COLO668 (cell line): ENCODE measurements at regions not wholly inside any gene's neighbourhood (a gene's known extent, or its start where the extent isn't known, plus 50 kb on each side); places are given as distances from the start of the nearest gene placed in this dataset.

Source experiments
- DNase-seq: peaks from one replicate; lab custom pipeline; 2025; ENCODE audit not compliant: unreplicated experiment; lab: John Stamatoyannopoulos, UW

DNA sequence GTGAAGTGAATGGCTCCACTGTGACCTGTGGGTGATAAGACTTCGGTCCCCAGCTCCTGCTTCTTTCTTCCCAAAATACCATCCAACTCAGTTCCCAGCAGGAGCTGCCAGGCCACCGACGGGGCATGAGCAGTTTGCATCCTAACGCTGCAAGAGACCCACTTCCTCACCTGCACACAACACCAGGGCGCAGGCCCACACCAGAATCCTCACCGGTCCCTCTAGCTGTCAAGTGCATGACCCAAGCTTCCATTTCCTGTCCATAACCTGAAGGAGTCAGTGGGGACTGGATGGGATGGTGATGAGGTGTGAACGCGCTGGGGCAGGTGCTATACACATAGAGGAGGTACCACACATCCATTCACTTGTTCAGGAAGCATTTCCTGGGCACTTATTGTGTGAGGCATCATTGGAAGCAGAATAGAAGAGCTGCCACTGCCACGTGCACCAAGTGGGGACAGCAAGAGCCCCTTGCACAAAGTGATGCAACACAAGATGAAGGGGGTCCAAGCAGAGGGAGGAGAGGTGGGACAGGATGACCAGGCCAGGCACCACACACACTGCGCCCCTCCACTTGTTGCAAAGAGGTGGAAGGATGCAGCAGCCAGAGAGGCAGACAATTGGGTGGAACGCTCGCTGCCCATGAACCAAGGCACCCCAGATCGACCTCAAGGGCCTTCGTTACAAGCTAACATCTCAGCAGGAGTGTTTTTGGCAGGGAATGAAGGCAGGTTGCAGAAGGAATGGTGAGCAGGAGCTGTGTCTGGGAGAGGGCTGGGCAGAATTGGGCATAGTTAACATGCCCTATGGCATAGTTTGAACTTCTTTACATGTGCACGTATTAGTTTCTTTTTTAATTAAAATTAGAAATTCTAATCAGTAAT is 605.8 kb upstream of the MGMT start:
- DNase-seq, result no peak

DNA sequence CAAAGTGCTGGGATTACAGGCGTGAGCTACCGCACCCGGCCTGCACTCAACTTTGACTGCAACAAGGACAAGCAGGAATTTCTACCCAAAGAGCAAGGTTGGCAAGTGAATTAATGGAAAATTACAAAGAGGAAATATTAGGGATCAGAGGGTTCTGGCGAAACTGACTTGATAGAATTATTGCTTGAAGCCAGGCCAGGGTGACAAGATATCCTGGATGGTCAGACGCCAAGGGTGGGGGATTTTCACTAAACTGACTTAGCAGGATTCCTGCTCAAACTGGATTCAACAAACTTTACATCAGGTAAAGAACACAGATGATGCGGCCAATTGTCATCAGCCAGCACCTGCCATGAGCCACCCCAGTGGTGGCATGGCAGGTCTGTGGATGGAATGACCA is 603.6 kb upstream of the MGMT start:
- no peak for DNase-seq

DNA sequence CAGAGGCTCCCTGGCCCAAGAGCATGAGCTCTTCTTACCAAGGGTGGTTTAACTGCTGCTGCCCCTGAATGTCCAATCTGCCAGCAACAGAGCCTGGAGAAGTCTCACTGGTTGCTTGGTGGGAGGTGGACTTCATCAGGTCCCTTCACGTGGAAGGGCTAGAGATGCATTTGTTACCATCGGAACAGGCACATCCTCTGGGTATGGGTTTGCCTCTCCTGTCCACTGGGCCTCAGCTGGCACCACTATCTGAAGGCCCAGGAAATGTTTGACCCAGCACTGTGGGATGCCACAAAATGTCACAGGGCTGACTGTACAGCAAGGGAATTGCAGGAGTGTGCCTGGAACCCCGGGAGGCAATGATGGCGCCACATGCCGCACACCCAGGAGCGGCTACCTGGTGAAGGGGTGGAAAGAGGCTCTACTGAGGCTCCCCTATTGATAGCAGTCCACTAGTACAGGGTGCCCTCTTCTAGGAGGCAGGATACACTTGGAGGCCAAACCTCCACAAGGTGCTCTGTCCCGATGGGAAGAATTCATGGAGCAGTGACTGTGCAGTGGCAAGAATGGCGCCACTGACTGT is 603.1 kb upstream of the MGMT start:
- no peak for DNase-seq

DNA sequence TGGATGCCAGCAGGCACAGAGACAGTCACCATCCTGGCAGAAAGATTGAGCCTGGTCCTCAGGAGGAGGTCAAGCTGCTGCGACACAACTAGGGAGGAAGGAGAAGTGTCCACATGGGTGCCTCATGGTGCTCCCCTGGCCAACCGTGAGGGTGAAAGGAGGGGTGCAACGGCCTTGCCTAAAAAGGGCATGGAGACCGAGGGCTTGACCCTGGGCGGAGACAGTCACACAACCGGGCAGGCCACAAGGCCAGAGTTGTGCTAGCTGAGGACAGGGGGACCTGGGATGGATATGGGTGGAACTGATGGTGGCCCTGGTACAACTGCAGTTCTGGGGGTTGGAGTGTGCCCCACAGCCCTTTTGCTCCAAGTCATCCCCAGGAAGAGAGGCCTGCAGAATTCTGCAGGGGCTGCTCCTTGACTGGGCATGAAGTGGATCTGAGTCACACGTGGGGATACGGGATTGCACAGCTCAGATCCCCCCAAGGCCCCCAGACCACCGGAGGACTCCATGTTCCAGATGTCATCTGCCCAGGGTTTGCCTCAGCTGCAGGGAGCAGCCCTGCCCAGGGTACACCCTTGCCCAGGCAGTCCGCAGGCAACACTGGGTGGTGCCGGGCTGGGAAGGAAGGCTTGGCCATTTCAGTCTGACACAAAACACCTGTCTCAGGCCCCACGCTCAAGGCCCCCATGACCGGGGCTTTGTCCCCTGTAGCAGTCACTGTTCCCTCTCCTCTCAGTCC is 602.3 kb upstream of the MGMT start:
- DNase-seq, result no peak

DNA sequence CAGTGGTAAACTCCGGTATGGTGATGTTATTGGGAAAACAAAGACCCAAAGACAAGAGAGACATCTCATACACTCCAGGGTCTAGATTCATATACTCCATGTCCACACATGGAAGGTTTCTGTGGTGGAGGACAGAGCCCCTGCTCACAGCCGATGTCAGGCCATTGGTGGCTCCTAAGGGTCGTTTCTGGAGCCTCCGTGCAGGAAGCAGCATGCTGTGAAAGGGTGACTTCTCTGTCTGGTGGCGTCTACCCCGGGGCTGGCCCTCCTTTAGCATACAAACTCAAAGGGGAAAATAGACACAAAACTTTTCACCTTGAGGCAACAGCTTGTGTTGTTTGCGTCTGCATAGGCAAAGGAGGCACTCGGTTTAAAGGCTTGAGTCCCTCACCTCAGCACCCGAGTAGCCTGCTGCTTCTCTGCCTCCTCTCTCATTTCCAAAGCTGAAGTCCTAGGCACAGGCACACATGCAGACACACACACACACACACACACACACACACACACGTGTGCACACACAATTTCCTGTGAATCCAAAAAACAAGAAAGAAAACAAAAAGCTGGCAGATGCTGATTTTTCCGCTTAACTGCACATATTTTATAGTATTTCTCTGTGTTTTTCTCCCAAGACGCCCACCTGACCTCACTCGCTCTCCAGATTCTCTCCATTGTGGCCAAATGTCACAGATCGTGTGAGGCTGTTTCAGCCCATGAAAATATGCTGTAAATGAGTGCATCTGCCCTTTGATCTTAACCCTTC is 601.4 kb upstream of the MGMT start:
- no peak for DNase-seq

DNA sequence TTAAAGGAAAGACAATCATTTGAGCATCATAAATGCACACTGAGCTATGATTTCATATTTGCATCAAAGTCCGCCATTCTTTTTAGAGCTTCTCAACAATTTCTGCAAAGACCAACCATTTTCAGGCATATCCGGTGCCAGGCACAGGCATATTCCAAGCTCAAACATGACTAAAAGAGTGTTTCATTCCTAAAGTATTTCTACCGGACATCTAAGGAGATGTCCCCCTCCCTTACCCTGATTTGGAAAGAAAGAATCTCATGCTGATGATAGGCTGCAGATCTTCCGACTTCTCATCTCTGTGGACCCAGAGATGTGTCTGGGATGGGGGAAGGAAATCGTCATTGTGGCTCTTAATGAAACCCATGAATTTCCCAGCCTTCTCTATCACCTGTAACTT is 600.5 kb upstream of the MGMT start:
- no peak for DNase-seq

DNA sequence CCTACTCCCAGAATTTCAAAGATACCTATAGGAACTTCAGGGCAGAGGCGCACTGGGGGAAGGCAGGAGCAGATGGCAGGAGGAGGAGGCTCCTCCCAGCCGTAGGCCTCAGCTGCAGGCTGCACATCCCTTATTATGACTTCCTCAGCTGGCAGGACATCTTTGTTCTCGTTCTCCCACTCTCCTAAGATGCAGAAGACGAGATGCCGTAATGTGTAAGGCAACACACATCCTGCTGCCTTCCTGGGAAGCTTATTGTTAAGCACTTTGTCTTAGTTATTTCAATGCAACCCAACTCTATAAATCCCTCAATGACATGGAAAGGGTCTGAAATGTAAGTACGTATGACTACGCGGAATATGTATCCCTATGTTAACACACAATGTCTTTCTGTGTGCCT is 599.8 kb upstream of the MGMT start:
- no peak for DNase-seq

DNA sequence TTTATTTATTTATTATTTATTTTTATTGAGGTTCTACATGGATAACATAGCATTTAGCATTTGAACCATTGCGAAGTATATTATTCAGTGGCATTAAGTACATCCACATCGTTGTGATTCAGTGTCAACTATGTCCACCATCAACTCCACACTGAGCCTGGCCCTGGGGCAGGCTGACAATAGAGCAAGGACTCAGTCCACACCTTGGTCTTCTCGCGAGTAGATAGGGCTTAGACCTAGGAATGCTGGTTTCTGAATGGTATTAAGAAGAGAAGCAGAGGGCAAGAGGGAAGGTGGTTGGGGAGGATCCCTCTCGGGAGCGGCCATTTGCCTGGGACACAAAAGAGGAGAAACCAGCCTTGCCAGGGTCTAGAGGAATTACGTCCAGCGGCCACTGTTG is 599.2 kb upstream of the MGMT start:
- no peak for DNase-seq

DNA sequence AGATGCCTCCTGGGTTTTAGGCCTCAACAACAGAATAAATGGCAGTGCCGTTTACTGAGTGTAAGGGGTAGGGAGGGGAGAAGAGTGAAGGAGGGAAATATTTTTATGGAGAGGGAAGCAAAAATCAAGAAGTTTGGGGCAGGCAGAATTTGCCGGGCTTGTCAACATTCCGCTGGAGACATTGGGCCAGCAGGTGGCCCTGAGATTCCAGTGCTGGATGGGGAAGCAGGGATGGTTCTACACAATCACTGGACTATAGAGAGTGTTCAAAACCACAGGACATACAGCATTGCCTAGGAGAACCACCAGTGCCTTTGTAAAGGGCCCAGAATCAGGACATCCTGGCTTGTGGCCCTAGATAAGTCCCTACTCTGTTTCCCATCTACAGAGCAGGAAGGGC is 598.6 kb upstream of the MGMT start:
- DNase-seq, result no peak

DNA sequence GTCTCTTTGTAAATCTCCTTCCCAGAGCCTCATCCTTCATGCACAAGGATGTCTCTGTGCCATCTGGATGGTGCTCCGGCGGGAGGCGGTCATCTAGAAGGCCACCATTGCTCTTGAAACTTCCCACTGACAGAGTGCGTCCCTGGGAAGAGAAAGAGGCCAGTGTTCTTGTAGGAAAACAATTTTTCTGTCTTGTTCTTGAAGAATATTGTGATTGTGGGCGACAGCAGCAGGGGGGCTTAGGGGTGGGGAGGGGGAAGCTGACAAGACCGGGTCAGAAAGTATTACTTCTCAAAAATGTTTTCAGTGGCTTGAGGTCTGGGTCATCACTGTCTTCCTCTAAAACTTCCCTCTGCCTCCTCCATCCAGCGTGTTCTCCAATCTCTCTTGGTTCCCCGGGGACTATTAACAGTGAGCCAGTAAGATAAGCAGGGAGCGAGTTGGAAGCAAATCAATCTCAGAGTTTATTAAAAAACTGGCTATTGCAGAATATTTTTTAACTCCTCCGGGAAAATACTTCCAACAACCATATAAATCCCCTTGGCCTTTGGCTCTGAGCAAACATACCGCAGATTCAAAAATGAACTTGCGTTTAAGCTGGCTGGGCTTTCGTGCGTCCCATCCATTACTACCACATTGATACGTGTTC is 597.8 kb upstream of the MGMT start:
- no peak for DNase-seq

DNA sequence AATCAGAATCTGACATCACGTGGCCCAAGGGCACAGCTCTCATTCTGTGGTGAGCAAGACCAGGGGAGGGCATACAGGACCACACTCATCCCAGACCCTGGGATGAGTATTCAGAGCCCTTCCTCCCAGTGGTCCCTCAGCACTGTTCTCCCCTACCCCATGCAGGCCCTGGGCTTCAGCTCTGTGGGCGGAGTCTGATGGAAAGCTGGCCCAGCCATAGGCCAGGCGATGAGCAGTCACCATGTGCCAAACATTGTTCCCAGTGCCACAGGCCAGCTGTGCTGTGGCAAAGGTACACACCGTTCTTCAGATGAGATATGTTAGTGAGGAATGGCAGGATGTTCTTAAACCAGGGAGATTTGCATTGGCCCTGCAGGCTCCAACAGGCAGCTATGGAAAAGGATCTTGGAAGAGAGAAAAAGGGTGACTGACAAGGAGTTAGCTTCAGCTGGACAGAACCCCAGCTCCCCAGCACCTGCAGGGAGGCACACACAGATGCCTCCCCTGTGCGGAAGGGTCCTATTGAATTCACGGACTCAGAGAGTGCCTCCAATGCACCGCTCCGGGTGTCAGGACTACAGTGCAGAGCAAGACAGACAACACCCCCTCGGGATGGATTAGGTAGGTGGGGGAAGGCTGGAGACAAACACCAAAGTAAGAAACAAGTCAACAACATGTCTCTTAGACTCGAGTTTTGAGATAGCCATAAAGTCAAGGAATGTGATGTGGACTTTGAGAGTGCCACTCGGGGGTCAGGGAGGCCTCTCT is 596.0 kb upstream of the MGMT start:
- no peak for DNase-seq

DNA sequence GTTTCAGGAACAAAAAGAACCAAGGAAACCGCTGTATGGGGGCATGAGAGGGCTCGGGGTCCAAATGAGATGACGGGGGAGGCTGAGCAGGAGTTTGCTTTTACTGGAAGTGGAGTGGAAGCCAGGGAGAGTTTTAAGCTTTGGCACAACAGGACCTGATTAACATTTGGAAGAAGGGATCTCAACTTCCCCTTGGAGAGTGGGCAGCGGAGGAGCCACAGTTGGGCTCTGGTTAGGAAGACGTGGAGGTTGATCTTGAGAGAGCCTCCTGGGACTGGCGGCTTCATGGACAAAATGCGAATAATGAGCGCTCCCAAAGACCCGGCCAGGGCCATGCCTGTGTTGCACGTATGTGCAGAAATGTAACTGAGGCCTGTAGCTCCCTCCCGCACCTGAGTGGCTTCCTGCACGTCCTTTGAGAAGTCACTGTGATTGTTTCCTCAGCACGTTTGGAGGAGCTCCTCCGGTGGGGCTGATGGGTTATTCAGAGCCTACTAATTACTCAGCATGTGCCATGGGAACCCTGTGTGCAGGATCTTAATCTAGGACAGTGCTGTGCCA is 595.3 kb upstream of the MGMT start:
- DNase-seq, result no peak

DNA sequence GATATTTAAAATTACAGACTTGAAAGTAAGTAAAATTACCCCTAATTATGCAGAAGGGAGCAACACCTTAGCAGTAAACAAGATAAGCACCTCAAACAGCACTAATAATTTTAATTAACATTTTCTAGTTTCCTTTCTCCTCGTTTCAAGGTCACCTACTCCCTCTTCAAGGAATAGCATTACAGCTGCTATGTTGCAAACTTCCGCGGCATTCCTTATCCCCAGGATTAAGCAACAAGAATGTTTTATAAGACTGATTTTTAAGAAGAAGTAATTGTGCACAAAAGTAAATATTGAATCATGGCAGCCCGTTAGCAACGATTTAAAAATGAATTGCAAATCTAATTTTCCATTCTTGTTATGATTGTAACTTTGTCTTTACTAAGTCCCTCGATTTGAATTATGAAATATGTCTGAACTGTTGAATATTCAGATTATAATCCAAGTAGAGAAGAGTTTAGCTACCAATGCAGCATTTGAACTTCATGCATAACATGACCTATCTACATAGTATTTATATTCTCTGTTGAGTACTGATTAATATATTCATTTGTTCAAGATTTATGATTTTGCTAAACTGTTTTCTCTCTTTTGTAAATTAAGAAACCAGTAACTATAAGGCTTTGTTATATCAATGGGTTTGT is 593.5 kb upstream of the MGMT start:
- no peak for DNase-seq

DNA sequence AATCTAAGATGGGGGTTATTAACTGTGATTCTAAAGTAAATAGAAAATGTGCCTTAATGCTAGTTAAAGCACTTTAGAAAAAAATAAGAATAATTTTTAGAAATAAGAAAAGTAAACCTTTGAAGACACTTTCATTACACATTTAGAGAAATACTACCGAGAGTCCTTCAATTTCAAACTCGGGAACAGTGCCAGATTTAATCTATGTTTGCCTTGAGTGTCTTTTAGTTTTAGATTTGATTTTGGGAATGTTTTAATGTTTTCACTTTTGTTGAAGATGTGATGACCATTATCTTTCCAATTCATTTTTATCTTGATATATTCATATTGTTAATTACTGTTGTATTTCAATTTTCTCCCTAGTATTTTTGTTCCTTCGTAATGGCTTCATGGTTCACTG is 592.7 kb upstream of the MGMT start:
- no peak for DNase-seq

DNA sequence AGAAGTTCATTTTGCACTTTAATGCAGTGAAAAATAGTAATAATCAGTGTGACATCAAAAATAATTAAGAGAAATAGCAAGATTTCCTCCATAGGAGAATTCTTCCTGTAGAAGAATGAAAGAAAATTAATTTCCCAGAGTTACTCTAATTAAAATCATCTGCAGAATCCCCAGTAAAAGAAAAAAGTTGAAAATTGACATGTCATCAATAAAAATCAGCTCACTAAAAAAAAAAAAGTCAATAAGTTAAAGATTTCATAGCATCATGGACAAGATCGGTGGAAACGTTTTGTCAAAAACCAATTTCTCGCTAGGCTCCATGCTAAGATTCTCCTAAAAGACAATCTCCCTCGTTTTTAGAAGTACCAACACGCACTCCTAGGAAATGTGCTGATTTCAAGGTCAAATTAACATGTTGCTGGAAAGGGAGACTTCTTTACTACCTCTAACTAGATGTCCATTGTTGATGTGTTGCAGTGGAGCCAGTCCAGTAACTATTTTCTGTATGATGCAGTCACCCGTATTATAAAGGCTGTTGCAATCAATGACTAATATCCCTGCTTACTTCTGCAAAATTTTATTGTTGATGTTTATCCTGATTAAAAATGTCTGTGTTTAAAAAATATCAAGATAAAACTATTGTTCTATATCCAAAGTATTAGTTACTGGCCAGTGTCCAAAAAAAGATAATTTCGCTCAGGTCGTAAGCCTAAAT is 591.9 kb upstream of the MGMT start:
- no peak for DNase-seq

DNA sequence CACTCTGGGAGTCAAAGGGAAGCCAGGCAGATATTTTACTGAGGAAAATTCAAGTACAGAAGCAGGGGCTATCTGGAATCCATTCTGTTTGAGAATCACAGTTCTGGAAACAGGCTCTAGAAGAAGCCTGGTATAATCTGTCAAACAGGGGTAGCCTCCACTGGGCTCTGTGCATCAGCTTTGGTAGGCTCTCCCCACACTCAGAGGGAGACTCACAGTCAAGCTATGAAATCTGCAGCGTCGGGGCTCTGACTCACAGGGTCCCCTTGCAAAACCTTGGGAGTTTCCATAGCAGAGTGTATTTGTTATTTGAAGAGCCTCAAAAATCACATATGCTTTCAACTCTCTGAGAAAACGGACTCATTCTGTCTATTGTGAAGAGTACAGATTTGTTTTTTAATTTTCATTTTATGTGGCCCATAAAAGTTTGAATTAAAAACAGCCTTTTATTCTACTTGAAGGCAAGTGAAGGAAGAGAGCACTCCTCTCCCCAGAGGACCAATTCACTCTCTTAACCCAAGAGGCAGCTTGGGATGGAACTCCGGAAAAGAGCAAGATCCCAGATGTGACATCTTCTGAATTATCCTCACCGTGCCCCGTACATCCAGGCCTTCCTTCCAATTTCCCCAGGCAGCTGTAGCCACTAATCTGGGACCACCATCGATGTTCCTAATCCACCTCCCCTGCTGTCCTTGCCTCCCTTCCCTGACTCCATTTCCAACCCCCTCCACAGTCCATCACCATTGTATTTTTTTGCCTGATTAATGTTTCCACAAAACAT is 590.9 kb upstream of the MGMT start:
- no peak for DNase-seq

DNA sequence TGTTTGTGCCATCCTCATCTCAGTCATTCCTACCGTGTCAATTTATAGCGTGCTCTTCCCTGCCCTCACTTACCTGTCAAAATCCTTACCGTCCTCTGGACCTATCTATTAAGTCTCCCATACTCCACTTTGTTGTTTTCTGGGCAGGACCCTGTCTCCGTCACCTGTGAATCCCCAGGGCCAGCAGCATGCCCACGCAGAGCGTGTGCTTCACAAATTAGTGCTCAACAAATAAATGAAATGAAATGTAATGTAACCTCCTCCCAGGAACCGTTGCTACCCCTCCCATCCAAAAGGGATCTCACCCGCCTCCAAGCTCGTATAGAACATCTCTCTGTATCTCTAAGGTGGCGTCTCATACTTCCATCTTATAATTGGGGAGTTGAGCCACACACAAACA is 589.9 kb upstream of the MGMT start:
- no peak for DNase-seq

DNA sequence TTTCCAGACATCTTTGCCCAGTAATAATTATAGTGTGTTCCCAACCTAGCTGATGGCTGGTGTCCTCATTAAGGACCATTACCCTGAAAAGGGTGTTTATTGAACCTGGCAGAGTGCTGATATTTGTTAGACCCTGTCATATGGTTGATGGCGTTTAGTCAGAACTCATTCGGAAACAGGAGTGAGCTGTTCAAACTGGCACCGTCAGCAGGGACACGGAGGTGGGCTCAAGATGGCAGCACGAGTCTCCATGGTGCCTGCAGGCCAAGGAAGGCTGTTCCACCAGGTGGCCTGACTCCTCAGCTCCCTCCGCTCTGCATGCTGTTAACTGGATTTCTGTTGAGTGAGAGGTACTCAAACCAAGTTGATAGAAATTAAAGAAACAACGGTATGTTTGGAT is 589.1 kb upstream of the MGMT start:
- no peak for DNase-seq
